ENCODE measurements at regions not wholly inside any gene's neighbourhood (a gene's known extent, or its start where the extent isn't known, plus 50 kb on each side); places are given as distances from the start of the nearest gene placed in this dataset.

- TF ChIP-seq CHD7 (IDR thresholded peaks at IDR 0.05; ENCODE audit: insufficient replicate concordance, low read length) (no peak), POLR2A (IDR thresholded peaks at IDR 0.05; ENCODE audit: control extremely low read depth in 1 of 2, low read depth in 2 of 2, low read length in 2 of 2) (no peak), KDM5A (IDR thresholded peaks at IDR 0.05; ENCODE audit: low read length) (no peak), CBX8 (IDR thresholded peaks at IDR 0.05; ENCODE audit: borderline replicate concordance, low read depth, low read length) (no peak), YY1 (IDR thresholded peaks at IDR 0.05; ENCODE audit: low read depth, low read length) (no peak), PHF8 (conservative IDR thresholded peaks at IDR 0.05; ENCODE audit: low read depth, low read length) (no peak), GTF2F1 (IDR thresholded peaks at IDR 0.05; ENCODE audit: borderline replicate concordance, low read depth, low read length) (no peak), SP4 (IDR thresholded peaks at IDR 0.05; ENCODE audit: low read length) (no peak), SRF (IDR thresholded peaks at IDR 0.05; ENCODE audit: low read depth, low read length) (no peak), TAF7 (optimal IDR thresholded peaks at IDR 0.05; ENCODE audit: borderline replicate concordance, low read depth, low read length) (no peak), RNF2 (IDR thresholded peaks at IDR 0.05; ENCODE audit: borderline replicate concordance, low read depth, low read length, missing control alignments, poor library complexity, severe bottlenecking) (no peak), RFX5 (IDR thresholded peaks at IDR 0.05; ENCODE audit: borderline replicate concordance, low read depth, low read length) (no peak)
These were observed 342.7 kb upstream of the SGCG start (continued) for GRCh38 chr13:22837980-22838647.
